Ovary (tissue), 3 donors: ENCODE measurements at regions not wholly inside any gene's neighbourhood (a gene's known extent, or its start where the extent isn't known, plus 50 kb on each side); places are given as distances from the start of the nearest gene placed in this dataset.

Experiments used
- CTCF ChIP-seq, 3 donors: fragments of 450-650 bp in 2 of 3; fragments of 200-600 bp in 1 of 3; IDR thresholded peaks; one replicate each; pipeline versions ENCODE4 v1.5.1 to v1.8.0; 2016 to 2022; ENCODE audit warnings: antibody characterized with exemption in 3 of 3, mild to moderate bottlenecking in 1 of 3
- EP300 ChIP-seq: sonication (generic); formaldehyde crosslinking; IDR thresholded peaks from one replicate; pipeline ENCODE4 v1.6.1; 2017; ENCODE audit warnings: antibody characterized with exemption
- POLR2A ChIP-seq: fragments of 450-650 bp; IDR thresholded peaks from one replicate; pipeline ENCODE4 v1.6.1; 2017; ENCODE audit warnings: antibody characterized with exemption, mild to moderate bottlenecking, moderate library complexity
- donor health status: DM: no; HTN: no; CAD: no.

DNA sequence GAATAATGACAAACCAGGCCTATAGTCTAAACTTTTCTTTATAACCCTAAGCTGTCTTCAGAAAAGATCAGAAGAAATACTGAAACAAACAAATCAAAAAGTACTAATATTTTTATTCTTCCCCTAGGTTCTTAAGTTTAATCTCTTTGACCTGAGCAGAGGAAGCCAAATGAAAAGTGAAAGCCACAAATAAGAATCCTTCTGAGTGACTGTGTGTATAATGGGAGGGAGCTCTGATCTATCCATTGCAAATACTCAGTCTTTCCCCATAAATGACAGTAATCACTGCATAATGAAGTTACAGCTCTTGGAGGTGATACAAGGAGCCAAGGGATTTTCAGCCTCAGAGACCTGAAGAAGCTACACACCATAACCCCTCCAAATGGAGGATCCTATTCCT lies 126.9 kb upstream of the ATP10B start:
- no peak for TF ChIP-seq CTCF (IDR thresholded peaks at IDR 0.05)
- no peak for TF ChIP-seq POLR2A
- no peak for TF ChIP-seq EP300
